NCI-H524 (cell line): ENCODE measurements at regions not wholly inside any gene's neighbourhood (a gene's known extent, or its start where the extent isn't known, plus 50 kb on each side); places are given as distances from the start of the nearest gene placed in this dataset.
"Not testable (repeated sequence)": the region's sequence is repeated elsewhere in the genome, so short reads cannot be mapped to it uniquely, and the experiment has no call there.

Experiments used
- DNase-seq, 2 experiments: peaks; one replicate each; lab custom pipeline; 2025; lab: John Stamatoyannopoulos, UW

- DNase-seq, result peak in 1 of 2 experiments; percentile 38
Measured at GRCh38 chr14:59057551-59057950, 130.9 kb upstream of the DAAM1 start.

- DNase-seq, result not testable (repeated sequence)
Measured at GRCh38 chr14:59058776-59059175, 129.7 kb upstream of the DAAM1 start.

DNA sequence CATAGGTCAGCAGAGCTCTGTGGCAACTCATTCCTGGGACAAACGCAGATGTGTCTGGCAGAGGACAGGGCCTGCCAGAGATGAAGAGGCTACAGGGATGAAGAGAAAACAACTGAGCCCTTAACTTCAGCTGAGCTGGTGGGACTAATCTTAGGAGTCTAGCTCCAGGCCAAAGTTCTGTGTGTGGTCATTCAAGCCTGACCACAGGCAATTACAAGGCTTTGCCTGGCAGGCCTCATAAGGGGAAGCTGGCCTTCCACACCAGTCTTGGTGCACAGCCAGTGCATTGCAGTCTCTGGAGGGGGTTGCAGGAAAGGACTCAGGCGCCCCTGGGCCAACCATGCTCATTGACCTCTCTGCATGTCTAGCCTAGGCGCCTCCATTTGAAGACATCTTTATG, 127.6 kb upstream of the DAAM1 start:
- DNase-seq, result no peak

DNA sequence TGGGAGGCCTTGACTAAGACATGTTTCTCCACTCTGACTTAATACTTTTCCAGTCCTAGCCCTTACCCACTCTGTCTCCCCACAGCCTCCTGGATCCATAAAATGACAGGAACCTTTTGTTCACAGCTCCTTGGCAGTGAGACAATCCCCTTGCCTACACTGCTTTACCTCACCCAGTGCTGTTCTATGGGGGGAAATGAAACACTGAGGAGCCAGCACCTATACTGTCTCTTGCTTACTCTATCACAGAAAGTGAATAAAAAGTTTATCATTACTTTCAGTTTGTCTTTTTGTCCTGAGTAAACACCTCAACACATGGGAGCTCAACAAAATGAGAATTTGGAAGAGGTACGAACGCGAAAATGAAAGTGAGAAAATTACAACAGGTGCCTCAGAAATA, 127.2 kb upstream of the DAAM1 start:
- no peak for DNase-seq

- DNase-seq, result no peak
Measured at GRCh38 chr14:59063259-59063658, 125.2 kb upstream of the DAAM1 start.

GRCh38 chr14:59067127-59067894, 121.2 kb upstream of the DAAM1 start:
- no peak for DNase-seq

GRCh38 chr14:59069163-59069854, 119.2 kb upstream of the DAAM1 start:
- DNase-seq, result no peak

DNA sequence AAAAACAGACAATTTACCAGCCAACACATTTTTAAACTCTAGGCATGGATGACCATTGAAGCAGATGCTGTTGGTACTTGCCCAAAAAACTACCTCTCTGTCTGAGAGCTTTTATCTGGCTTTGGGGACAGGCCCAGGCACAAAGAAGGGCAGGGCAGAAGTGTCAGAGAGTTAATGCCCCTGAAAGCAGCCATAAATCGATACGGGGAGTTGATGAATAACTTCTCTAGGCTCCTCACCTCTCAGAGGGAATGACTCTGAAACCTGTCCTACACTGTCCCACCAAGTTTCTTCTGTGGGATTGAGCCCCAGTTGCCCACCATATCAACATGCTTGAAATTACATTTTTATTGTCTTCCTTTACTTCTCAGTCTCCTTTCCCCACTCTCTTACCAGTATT, 113.0 kb upstream of the DAAM1 start:
- DNase-seq, result no peak

GRCh38 chr14:59081720-59082119, 106.7 kb upstream of the DAAM1 start:
- DNase-seq, result no peak

DNA sequence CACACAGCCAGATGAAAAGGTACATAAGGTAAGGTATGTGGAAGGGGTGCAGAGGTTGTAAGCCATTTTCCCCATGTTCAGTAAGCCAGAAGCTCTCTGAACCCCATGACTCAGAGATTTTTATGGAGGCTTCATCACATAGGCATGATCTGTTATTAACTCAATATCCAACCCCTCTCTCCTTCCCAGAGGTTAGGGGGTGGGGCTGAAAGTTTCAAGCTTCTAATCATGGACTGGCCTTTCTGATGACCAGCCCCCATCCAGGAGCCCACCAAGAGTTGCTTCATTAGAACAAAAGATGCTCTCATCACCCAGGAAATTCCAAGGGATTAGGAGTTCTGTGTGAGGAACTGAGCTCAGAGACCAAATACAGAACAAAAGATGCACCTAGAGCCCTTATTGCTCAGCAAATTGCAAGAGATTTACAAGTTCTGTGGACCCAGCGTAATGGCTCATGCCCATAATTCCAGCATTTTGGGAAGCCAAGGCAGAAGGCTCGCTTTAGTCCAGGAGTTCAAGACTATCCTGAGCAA, 103.2 kb upstream of the DAAM1 start:
- DNase-seq, result no peak

DNA sequence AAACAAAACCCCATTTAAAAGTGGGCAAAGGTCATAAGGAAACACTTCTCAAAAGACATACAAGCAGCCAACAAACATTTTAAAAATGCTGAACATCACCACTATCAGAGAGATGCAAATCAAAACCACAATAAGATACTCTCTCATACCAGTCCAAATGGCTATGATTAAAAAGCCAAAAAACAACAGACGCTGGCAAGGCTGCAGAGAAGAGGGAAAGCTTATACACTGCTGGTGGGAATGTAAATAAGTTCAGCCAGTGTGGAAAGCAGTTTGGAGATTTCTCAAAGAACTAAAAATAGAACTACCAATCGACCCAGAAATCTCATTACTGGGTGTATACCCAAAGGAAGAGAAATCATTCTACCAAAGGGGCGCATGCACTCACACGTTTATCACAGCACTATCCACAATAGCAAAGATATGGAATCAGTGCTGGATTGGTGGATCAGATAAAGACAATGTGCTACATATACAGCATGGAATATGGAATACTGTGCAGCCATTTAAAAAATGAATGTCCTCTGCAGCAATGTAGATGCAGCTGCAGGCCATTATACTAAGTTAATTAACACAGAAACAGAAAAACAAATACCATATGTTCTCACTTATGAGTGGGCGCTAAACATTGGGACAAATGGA, 102.1 kb upstream of the DAAM1 start:
- DNase-seq, result peak in 1 of 2 experiments; percentile 39

DNA sequence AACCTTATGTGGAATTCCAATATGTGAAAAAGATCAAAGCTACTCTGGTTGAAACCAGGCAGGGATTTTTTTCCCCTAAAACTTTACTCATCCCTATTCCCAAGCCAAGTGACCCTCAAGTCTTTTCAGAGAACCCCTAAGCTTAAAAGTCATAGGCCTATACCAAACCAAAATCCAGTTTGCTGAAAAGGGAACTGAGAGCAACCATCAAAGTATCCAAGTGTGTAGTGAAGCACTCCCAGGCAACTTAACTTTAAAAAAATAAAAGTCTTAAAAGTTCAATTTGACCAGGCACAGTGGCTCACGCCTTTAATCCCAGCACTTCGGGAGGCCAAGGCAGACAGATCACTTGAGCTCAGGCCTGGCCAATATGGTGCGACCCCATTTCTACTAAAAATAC, 101.2 kb upstream of the DAAM1 start:
- no peak for DNase-seq

DNA sequence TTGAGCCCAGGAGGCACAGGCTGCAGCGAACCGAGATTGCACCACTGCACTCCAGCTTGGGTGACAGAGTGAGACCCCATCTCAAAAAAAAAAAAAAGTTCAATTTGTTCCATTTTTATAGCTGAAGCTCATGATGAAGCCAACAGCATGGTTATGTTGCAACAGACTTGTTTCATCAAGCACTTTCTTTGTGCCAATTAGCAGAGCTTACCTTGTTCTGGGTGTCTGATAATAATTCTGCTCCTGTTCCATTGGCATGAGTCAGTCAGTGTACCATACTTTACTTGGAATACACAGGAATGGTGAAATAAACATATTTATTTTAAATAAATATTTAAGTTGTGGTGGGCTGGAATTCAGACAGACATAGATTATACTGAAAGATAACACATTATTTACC, 100.8 kb upstream of the DAAM1 start:
- DNase-seq, result no peak

- no peak for DNase-seq
Measured at GRCh38 chr14:59090572-59090971, 97.9 kb upstream of the DAAM1 start.

DNA sequence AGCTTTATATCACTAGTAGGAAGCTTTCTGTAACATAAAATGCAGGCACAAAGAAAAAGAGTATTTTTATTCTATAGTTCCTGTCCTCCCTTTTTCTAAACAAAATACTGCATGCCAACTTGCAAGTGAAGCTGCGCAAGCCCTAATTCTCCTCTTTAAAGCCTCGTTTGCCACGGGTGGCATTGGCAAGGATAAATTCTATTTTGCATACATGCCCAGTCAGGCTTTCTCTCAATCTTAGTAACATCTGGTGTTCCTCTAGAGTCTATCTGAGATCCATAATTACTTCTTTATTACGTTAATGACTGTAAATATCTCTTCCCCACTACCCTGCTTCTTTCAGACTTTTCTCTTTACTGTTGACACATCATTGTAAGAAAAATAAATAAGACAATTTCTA, 97.1 kb upstream of the DAAM1 start:
- DNase-seq, result peak; percentile 53 to 78

DNA sequence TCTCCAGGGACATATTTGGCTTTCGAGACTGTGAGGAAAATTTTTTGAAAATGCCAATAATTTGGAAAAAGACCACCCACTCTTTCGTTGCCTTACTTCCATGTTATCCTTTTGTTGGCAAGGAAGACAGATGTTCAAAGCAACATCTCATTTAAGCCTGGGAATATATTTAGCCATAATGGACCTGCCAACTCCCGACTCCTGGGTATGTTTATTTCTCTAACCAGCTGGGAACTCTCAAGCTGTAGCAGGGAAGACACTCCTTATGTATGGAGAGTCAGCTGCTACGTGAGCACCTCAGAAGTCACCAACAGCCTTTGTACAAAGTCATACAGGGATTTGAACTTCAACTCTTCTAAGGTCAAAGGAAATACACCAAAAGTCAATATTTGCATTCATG, 96.5 kb upstream of the DAAM1 start:
- DNase-seq, result peak; percentile 71 to 74

GRCh38 chr14:59093902-59094301, 94.6 kb upstream of the DAAM1 start:
- DNase-seq, result no peak

GRCh38 chr14:59096303-59096702, 92.2 kb upstream of the DAAM1 start:
- no peak for DNase-seq

- DNase-seq, result no peak
Measured at GRCh38 chr14:59097681-59098080, 90.8 kb upstream of the DAAM1 start.

- DNase-seq, result no peak
Measured at GRCh38 chr14:59098377-59098776, 90.1 kb upstream of the DAAM1 start.

DNA sequence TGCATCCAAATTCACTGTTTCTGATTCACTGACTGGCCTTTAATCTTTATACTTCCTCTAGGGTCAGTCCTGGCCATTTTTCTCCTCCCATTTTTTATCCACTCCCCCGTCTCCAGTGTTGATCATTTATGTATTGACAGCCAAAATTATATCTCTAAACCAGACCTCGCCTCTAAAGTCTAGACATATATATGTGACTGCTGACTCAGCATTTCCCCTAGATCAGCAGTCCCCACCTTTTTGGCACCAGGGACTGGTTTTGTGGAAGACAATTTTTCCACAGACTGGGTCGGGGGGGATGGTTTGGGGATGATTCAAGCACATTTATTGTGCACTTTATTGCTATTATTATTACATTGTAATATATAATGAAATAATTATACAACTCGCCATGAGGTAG, 88.3 kb upstream of the DAAM1 start:
- no peak for DNase-seq

- no peak for DNase-seq
Measured at GRCh38 chr14:59101476-59101875, 87.0 kb upstream of the DAAM1 start.

DNA sequence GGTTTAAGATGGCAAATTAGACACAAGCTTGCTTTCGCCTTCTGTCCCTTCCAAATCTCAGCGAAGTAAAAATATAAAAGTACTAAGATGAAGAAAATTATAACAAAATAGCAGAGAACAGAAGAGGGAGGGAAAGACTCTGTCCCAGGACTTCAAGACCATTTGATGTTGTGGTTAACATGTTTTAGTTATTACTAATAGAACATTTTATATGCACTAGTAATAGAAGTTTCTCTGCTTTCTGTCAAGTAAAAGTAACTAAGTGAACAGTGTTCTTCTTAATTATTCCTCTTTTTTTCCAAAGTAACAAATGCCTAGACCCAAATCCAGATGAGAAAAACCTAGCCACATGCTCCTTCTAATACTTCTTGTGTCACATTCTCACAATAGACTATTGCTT, 85.1 kb upstream of the DAAM1 start:
- no peak for DNase-seq
